ENCODE measurements at regions not wholly inside any gene's neighbourhood (a gene's known extent, or its start where the extent isn't known, plus 50 kb on each side); places are given as distances from the start of the nearest gene placed in this dataset.
"Not testable (repeated sequence)": the region's sequence is repeated elsewhere in the genome, so short reads cannot be mapped to it uniquely, and the experiment has no call there.

DNA sequence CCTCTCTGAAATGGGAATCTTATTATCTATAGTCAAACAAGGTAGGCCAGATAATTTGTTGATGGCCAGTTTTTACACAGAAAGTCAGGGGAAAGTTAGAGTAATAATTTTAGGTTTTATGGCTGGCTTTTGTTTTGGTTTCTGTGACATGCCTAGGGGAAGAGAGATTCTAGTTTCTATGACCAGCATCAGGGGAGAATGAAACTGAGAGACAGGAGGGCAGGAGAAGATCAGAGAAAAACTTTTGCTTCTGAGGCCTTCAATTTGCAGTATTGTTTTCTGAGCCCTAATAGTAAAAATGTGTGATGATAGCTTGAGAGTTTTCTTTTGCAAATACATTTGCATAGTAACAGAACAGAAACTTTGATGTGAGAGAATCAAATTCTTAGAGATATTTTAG, 564.3 kb downstream of the ZNF608 start:
- no peak for DNase-seq (ENCODE audit: low read depth, low spot score)

DNA sequence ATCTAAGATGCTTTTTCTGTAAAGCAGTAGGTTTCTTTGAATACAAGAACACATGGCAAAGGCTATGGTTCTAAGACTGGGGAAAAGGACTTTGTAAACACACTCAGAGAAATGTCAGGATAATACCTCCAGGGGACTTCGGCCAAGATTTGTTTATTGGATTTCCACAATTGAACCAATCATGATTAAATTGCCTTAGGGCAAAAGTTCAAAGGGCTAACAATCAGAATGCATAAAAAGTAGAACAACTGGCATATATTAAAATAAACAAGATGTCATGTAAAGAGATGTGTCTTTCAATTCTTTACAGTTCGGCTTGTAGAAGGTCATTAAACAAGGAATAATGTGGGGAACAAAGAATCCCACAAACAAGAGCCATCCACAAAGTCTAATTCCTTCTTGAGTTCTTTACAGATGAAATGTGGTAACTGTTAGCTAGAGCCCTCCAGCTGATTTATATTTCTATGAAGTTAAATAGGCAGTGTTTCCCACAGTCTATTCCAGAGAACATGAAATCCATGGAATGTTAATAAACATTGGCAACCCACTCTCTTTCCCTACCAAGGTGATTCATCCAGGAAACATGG, 565.5 kb downstream of the ZNF608 start:
- no peak for DNase-seq (ENCODE audit: low read depth, low spot score)

DNA sequence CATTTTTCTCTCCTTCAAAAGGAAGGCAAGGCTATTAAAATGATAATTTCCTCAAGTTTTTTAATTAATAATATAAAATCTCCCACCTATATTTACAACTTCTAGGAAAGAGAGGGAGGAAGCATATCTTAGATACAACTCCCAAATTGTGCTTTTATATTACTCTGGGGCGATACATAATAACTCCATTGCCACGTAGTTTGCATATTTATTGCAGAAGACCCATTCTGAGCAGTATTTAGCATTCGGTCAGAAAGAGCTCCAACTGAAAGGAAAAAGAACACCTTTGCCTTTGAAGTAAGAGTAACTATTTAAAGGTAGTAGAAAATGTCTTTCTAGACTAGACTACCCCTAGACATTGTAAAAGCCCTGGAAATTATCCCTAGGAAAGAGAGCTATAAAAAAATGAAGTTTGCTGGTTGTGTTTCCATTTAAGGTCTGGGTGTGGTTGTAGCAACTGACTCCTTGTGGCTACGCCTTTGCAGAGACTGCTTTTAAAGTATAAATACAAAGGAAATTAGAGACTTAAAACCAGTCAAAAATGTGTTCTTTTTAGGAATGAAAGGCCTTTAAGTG, 566.1 kb downstream of the ZNF608 start:
- no peak for DNase-seq (ENCODE audit: low read depth, low spot score)

DNA sequence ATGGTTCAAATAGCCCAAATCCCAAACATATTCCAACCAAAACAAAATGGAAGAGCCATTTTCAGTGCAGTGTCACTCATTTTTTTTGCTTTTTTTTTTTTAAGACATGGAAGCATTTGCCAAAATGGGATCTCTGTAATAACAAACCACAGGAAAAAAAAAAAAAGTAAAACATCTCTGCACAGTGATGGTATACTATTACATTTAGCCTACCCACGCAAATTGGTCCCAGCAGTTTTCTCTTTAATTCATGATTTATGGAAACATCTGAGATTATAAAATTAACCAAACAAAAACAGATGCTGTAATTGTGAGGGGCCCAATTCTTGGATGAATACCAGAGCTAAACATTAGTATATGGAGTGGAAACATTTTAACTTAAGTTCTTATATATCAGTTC, 566.6 kb downstream of the ZNF608 start:
- no peak for DNase-seq (ENCODE audit: low read depth, low spot score)

DNA sequence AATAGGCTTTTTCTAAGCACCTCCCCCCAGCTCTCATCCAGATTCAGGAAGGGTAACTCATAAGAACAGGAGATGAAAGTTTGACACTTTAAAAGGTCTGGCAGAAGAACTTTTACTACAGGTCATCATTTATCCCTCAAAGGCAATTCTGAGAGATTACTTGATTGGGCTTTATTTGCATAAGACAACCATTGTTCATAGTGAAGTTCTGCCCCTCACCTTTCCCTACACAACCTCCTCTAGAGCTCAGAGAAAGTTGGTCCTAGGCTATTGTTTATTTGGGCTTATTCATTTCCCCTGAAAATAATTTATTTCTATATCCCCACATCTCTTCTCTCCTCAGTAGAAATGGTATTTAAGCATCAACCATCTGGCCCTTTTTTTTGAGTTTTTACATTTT, 568.4 kb downstream of the ZNF608 start:
- no peak for DNase-seq (ENCODE audit: low read depth, low spot score)

DNA sequence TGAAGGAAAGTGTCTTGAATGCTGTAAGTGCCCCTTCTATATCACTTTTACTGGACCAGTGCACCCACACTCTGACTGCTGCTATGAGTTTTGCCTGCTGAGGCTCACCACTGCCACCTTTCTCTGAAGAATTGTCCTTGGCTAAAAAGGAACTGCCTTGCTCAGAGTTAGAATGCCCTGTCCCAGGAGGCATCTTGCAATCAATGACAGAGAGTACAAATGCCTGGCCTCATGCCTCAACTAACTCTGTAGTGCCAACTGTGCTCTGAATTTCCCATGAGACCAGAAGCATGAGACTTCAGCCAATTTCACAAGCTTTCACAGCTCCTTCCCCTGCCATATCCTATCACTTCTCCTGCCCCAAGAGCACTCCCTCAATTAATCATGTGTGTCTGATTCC, 569.7 kb downstream of the ZNF608 start:
- DNase-seq (ENCODE audit: low read depth, low spot score), result no peak

DNA sequence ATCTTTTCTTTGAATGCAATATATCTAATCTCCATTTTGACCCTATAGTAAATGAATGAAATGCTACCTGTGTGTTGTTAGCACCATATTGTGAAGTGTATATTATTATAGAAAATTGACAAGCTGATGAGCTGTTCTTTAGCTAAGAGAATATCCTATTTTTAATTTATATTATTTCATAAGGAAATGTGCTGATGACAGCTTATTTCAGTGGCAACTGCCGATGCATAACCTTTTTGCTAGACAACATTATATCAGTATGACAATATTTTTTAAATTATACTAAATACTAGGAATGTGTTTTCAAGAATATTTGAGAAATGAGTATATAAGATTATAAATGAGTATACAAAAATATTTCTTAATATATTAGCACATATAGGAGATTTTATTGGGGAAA, 573.1 kb downstream of the ZNF608 start:
- DNase-seq (ENCODE audit: low read depth, low spot score), result no peak

DNA sequence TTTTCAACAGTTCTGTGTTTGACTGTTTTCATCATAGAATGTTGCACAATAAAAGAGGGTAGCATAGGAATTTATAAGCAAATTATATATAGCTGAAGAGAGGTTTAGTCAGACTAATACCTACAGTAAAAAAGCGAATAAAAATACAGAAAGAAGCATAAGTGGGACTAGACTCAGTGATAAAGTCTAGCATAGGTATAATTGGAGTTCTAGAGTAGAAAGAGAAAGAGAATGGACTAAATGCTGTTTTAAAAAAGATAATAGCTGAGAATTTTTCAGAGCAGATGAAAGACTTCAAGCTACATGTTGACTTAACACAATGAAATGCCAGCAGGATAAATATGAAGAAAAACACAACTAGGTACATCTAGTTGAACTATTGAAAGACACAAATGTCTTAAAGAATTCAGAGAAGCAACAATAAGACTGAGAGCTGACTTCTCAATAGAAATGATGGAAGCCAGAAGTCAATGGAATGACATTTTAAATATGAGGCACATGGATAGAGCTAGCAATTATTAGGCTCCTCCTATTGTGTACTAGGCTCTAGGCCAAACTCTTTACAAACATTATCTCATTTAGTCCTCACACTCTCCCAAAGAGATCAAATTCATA, 573.9 kb downstream of the ZNF608 start:
- no peak for DNase-seq (ENCODE audit: low read depth, low spot score)

DNA sequence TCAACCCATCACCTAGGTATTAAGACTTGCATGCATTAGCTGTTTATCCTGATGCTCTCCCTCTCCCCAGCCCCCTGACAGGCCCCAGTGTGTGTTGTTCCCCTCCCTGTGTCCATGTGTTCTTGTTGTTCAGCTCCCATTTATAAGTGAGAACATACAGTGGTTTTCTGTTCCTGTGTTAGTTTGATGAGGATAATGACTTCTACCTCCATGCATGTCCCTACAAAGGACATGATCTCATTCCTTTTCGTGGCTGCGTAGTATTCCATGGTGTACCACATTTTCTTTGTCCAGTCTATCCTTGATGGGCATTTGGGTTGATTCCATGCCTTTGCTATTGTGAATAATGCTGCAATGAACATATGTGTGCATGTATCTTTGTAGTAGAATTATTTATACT, 578.3 kb downstream of the ZNF608 start:
- DNase-seq (ENCODE audit: low read depth, low spot score), result not testable (repeated sequence)

DNA sequence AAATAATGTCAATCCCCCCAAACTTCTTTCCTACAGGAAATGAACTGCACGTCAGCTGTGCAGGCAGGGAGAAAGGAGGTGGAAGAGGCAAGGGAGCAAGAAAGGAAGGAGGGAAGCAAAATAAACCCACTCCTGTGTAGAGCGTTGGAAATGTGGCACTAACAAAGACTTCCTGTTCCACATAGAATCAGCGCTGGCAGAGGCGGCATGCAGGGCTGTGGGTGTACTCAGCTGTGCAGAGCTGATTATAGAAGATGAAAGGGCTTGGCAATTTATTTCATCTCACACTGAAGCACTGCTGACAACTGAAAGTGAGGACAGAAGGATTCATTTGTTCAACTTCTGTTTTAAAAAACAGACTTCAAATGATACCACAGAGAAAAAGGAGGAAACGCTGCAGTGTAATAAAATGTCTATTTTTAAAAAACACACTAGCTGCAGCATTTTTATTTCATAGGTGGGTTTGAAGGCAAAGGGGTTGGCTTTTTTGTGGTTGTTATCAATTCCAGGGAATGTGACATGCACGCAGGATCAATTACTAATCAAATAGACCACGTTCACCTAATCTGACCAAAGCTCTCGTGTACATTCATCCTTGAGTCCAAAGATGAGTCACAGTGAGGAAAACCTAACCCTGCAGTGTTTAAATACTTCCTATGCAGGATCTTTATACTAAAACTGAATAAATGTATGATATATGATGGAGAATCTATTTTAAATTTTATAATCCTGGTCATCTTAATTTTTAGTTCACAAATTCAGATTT, 583.5 kb downstream of the ZNF608 start:
- no peak for DNase-seq (ENCODE audit: low read depth, low spot score)

DNA sequence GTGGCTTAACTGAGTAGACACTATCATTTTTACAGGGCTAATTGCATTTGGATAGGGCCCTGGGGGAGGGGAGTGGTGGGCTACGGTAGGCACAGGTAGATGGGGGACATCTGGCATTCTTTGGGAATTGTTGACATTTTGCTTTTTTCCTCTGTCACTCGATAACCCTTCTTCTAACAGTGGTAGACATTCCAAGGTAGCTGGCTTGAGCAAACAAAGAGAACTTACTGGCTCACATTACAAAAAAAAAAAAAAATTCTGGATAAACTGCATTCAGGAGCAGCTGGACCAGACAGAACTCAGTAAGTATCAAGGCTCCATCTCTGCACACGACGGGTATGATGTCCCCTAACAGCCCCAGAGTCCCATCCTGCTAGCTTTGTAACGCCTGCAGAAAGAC, 585.2 kb downstream of the ZNF608 start:
- DNase-seq (ENCODE audit: low read depth, low spot score), result no peak

DNA sequence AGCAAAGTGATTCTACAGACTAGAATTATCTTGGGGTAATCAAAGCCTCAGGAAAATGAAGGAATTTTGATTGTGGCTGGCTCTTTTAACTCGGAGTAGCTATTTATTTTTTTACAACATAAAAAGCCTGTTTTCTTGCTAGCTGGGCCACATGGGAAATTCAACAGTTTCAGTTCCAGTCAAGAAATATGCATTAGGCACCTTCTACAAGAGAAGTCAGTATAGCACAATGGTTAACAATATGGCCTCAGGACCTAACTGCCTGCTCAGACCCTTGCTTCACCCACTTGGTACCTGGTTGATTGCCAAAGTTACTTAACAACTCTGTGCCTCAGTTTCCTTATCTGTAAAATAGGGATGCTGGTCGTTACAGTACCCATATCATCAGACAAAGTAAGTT, 586.2 kb downstream of the ZNF608 start:
- no peak for DNase-seq (ENCODE audit: low read depth, low spot score)

DNA sequence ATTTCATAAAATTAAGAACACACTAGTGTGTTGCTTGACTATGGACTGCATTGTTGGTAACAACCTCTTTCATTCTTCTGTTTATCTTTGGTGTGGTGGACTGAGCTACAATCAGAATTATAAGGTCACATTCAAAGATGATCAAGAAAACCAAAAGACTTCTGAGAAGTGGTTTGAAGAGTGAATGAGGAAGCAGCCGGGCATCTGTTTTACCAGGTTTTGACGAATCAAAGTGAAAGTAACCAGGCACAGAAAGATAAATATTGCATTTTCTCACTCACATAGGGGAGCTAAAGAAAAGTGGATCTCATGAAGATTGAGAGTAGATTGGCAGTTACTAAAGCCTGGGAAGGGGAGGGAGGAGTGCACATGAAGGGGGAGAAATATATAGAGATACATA, 589.1 kb downstream of the ZNF608 start:
- no peak for DNase-seq (ENCODE audit: low read depth, low spot score)

DNA sequence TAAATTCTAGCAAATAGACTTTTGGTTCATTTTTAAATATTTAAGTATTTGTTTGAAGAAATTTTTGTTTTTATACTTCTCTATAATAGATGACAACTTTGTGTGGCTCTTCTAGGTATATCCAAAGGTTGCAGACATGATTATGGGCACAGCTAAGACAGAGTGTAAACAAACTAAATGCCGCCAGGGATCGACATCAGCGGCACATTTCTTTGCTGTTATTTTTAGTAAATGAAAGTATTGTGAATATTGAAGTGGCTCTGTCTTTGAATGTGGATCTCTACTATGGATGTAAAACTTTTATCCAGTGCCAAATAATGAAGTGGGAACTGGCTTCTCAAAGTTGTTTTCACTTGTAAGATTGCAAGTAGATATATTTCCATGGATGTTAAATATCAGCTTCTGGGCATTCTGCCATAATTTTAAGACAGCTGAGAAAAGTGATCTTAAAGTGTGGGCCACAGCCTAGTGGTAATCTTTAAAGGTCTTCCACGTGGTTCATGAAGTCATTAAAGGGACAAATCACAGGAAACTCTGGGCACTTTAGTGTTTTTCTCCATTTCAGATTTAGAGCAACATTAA, 589.9 kb downstream of the ZNF608 start:
- DNase-seq (ENCODE audit: low read depth, low spot score), result peak; percentile 21

DNA sequence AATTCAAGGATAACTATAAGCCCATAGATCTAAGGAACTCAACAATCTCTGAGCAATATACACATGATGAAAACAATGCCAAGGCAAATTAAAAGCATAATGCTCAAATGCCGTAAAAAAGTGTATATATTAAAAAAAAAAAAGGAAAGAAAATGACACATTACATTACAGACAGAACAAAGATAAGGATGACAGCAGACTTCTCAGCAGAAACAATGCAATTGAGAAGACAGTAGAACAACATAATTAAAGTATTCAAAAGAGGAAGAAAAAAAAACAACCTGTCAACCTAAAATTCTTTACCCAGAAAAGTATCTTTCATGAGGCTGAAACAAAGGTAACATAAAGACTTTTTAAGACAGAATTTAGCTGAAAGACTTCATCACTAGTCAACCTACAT, 591.7 kb downstream of the ZNF608 start:
- DNase-seq (ENCODE audit: low read depth, low spot score), result no peak

DNA sequence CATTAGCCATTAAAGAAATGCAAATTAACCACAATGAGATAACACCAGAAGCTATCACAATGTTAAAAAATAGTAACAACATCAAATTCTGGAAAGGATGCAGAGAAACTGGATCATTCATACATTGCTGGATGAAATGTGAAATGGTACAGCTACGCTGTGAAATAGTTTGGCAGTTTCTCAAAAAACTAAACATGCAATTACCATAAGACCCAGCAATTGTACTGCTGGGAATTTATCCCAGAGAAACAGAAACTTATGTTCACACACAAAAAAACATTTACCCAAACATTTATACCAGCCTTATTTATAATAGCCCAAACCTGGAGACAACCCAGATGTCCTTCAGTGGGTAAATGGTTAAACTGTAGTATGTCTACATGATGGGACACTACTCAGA, 592.9 kb downstream of the ZNF608 start:
- no peak for DNase-seq (ENCODE audit: low read depth, low spot score)

DNA sequence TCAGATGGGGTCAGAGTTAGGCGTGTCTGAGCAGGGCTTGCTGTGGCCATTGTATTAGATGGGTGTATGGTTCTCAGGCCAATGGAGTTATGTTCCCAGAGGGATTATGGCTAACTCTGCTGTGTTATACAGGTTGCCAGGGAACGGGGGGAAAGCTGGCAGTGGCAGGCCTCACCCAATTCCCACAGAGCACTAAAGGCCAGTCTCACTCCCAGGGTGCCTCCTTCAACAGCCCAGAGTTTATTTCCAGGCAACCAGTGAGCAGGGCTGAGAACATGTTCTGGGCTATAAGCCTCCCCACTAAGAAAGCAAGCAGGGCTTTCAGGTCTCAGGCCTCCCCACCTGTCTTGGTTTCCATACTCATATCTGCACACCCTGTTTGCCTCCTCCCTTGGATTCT, 597.9 kb downstream of the ZNF608 start:
- DNase-seq (ENCODE audit: low read depth, low spot score), result no peak

DNA sequence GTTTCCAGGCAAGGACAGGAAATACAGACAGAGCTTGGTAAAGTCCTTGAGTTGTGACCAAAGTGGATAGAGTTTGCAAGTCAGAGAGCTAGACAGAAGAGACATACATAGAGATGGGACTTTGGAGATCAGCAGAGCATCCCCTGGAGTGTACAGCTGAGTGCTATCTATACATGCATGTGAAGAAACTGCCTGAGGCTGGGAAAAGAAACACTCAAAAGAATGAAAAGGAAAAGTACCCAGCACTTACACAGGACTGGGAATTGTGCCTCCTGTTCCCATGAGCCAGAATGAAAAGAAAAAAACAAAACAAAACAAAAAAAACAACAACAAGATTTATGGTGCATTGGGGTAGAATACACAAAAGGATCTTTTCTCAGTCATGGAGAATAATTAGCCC, 606.4 kb downstream of the ZNF608 start:
- DNase-seq (ENCODE audit: low read depth, low spot score), result no peak

DNA sequence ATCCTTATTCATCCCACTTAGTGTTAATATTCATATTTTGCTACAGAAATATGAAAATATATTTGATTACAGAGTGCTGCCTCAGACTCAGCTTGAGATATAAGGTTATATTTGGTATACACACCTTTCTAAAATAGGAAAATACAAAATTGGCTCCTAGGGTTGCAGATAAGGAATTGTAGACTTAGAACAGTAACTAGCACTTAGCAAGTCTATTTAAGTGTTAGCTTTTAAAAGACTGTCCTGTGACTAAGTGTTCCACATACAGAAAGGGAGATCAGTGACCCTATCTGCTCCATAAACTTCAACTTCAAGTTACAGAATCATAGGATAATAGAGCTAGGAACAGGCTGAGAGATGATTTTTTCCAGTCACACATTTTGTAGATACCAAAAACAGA, 607.0 kb downstream of the ZNF608 start:
- DNase-seq (ENCODE audit: low read depth, low spot score), result no peak

DNA sequence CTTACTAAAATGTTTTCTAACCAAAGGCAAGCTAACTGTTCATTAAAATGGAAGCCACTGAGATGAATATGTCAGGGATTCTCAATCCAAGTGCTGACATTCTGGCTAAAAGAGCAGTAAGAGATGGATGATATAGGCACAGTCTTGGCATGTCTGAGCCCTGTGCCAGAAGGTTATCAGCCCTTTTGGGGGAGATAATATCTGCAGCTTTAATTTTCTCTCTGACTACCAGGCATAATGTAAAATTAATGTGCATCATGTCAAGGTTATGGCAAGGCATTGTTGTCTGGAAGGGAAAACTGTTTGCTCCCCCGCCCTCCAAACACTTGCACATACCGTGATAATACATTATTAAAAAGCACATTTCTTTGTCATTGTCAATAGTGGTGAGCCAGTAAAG, 609.8 kb downstream of the ZNF608 start:
- DNase-seq (ENCODE audit: low read depth, low spot score), result no peak

DNA sequence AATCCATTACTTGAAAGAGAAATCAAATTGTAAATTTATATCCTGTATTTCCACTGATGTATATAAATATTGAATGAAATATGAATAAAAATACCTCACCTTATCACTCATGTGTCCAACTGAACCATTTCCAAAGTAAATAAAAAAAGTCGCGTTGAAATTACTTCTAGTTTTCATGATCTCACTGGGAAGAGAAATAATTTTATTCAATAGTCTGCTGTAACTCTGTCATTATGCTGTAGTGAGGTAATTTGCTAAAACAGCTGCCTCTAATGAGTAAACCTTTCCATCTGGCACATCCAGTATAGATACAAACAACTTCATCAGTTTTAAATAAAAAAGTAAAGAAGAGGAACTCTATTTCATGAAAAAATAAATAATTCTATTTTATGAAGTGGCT, 611.5 kb downstream of the ZNF608 start:
- no peak for DNase-seq (ENCODE audit: low read depth, low spot score)

DNA sequence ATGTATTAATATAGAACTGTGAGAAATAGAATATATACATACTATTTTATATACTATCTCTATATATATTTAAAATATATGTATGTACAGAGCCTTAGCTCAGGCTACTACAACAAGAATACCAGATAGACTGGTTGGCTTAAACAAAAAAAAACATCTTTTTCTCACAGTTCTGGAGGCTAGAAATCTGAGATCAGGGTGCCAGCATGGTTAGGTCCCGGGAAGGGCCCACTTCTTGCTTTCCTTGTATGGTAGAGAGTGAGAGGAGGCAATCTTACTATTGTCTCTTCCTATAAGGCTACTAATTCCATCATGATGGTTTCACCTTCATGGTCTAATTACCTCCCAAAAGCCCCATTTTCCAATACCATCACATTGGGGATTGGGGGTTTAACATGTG, 613.0 kb downstream of the ZNF608 start:
- DNase-seq (ENCODE audit: low read depth, low spot score), result no peak

DNA sequence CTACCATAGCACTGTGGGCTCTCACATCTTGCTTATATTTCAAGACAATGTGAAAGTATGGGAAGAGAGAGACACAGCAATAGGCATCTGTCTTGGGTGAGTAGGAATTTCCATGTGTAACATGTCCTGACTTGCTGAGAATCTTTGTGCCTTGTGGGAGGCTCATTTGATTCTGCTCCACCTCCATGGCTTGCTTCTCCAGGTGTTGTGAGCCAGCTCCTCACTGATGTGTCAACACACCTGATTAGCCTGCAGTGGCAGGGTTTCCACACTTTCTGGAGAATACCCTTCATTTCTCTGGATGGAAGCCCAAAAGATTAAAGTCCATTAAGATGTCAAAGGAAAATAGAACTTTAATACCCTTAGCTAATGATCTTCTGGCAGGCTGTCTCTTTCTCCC, 613.6 kb downstream of the ZNF608 start:
- DNase-seq (ENCODE audit: low read depth, low spot score), result no peak

Measured in smooth muscle cell of the brain vasculature (primary cell).